Activated CD4-positive, alpha-beta T cell treated with anti-CD3 and anti-CD28 coated beads, Interleukin-2, amount 50 U/mL, for 16 hours (primary cell): ENCODE measurements at regions not wholly inside any gene's neighbourhood (a gene's known extent, or its start where the extent isn't known, plus 50 kb on each side); places are given as distances from the start of the nearest gene placed in this dataset.
"Not testable (repeated sequence)": the region's sequence is repeated elsewhere in the genome, so short reads cannot be mapped to it uniquely, and the experiment has no call there.

Experiments
- DNase-seq: peaks from one replicate; pipeline ENCODE4 v3.0.0-alpha.2; 2020

GRCh38 chr7:123321578-123321977 is 121.8 kb upstream of the SLC13A1 start:
- not testable (repeated sequence) for DNase-seq

GRCh38 chr7:123319911-123320310 is 120.1 kb upstream of the SLC13A1 start:
- DNase-seq = no peak

GRCh38 chr7:123314886-123315285 is 115.1 kb upstream of the SLC13A1 start:
- DNase-seq = no peak

- no peak for DNase-seq
Observed at GRCh38 chr7:123308254-123308951, 108.6 kb upstream of the SLC13A1 start.

- DNase-seq = no peak
Observed at GRCh38 chr7:123305840-123306375, 106.1 kb upstream of the SLC13A1 start.

- no peak for DNase-seq
Observed at GRCh38 chr7:123303926-123304325, 104.2 kb upstream of the SLC13A1 start.

- DNase-seq = no peak
Observed at GRCh38 chr7:123296965-123297364, 97.2 kb upstream of the SLC13A1 start.

- no peak for DNase-seq
Observed at GRCh38 chr7:123293710-123294109, 93.9 kb upstream of the SLC13A1 start.

- DNase-seq = no peak
Observed at GRCh38 chr7:123292227-123292626, 92.5 kb upstream of the SLC13A1 start.

- no peak for DNase-seq
Observed at GRCh38 chr7:123289200-123289599, 89.4 kb upstream of the SLC13A1 start.

- DNase-seq = no peak
Observed at GRCh38 chr7:123285076-123285700, 85.4 kb upstream of the SLC13A1 start.

GRCh38 chr7:123283373-123283772 is 83.6 kb upstream of the SLC13A1 start:
- DNase-seq = no peak

GRCh38 chr7:123282181-123282580 is 82.4 kb upstream of the SLC13A1 start:
- DNase-seq = no peak

- DNase-seq = no peak
Observed at GRCh38 chr7:123279949-123280348, 80.2 kb upstream of the SLC13A1 start.

- no peak for DNase-seq
Observed at GRCh38 chr7:123275036-123275753, 75.4 kb upstream of the SLC13A1 start.

GRCh38 chr7:123273185-123273584 is 73.4 kb upstream of the SLC13A1 start:
- no peak for DNase-seq

- no peak for DNase-seq
Observed at GRCh38 chr7:123271856-123272255, 72.1 kb upstream of the SLC13A1 start.

- no peak for DNase-seq
Observed at GRCh38 chr7:123271231-123271630, 71.5 kb upstream of the SLC13A1 start.

GRCh38 chr7:123270570-123270969 is 70.8 kb upstream of the SLC13A1 start:
- no peak for DNase-seq

- DNase-seq = no peak
Observed at GRCh38 chr7:123265853-123266252, 66.1 kb upstream of the SLC13A1 start.

GRCh38 chr7:123264820-123265219 is 65.1 kb upstream of the SLC13A1 start:
- not testable (repeated sequence) for DNase-seq

- no peak for DNase-seq
Observed at GRCh38 chr7:123260428-123260960, 60.7 kb upstream of the SLC13A1 start.

- DNase-seq = no peak
Observed at GRCh38 chr7:123259759-123260158, 60.0 kb upstream of the SLC13A1 start.
